SK-N-SH treated with all-trans-retinoic acid at 6 μM for 48 hours (cell line): ENCODE measurements at regions not wholly inside any gene's neighbourhood (a gene's known extent, or its start where the extent isn't known, plus 50 kb on each side); places are given as distances from the start of the nearest gene placed in this dataset.

Experiments used
- ATAC-seq: fragments of 200-7000 bp; cut with Tn5 transposase; 3 replicates; pipeline ENCODE4 v1.9.1; 2020; ENCODE audit warnings: mild to moderate bottlenecking, moderate library complexity
- BACH2 ChIP-seq: fragments of 250-450 bp; sonication (Bioruptor Pico); IDR thresholded peaks from 2 replicates; pipeline ENCODE4 v1.9.0; 2021; ENCODE audit warnings: mild to moderate bottlenecking, borderline replicate concordance
- CSDC2 ChIP-seq: fragments of 250-450 bp; sonication (Bioruptor Pico); IDR thresholded peaks from 2 replicates; pipeline ENCODE4 v1.5.0; 2020; ENCODE audit warnings: mild to moderate bottlenecking, moderate library complexity
- ESRRG ChIP-seq: fragments of 250-450 bp; sonication (Bioruptor Pico); IDR thresholded peaks from 2 replicates; pipeline ENCODE4 v1.6.1; 2021; ENCODE audit warnings: mild to moderate bottlenecking
- GLIS3 ChIP-seq: fragments of 250-450 bp; sonication (Bioruptor Pico); IDR thresholded peaks from 2 replicates; pipeline ENCODE4 v1.5.0; 2020; ENCODE audit warnings: mild to moderate bottlenecking, moderate library complexity
- OSR1 ChIP-seq: fragments of 250-450 bp; sonication (Bioruptor Pico); IDR thresholded peaks from 2 replicates; pipeline ENCODE4 v1.8.0; 2022; ENCODE audit warnings: moderate library complexity, mild to moderate bottlenecking, inconsistent platforms
- SNAI2 ChIP-seq: fragments of 250-450 bp; sonication (Bioruptor Pico); IDR thresholded peaks from 2 replicates; pipeline ENCODE4 v1.5.0; 2020; ENCODE audit warnings: mild to moderate bottlenecking, moderate library complexity
- ZC3H10 ChIP-seq: fragments of 250-450 bp; sonication (Bioruptor Pico); IDR thresholded peaks from 2 replicates; pipeline ENCODE4 v1.5.1; 2021; ENCODE audit warnings: mild to moderate bottlenecking, moderate library complexity
- ZFP3 ChIP-seq: fragments of 250-450 bp; sonication (Bioruptor Pico); IDR thresholded peaks from 2 replicates; pipeline ENCODE4 v1.5.0; 2020; ENCODE audit warnings: mild to moderate bottlenecking, moderate library complexity
- ZNF565 ChIP-seq: fragments of 450-650 bp; formaldehyde crosslinking; conservative IDR thresholded peaks from 2 replicates; pipeline ENCODE4 v1.5.0; 2020; ENCODE audit warnings: low read depth, mild to moderate bottlenecking, moderate library complexity
- ZNF70 ChIP-seq: fragments of 450-650 bp; formaldehyde crosslinking; IDR thresholded peaks from 2 replicates; pipeline ENCODE4 v1.5.0; 2020; ENCODE audit warnings: mild to moderate bottlenecking, moderate library complexity
- ZNF8 ChIP-seq: fragments of 450-650 bp; formaldehyde crosslinking; IDR thresholded peaks from 2 replicates; pipeline ENCODE4 v1.5.0; 2020; ENCODE audit warnings: mild to moderate bottlenecking, moderate library complexity
- TF ChIP-seq, protein P1 (sequence below): fragments of 250-450 bp; sonication (Bioruptor Pico); IDR thresholded peaks from 2 replicates; pipeline ENCODE4 v1.5.1; 2021; ENCODE audit warnings: mild to moderate bottlenecking, moderate library complexity
- TF ChIP-seq, protein P2 (sequence below): fragments of 250-450 bp; sonication (Bioruptor Pico); IDR thresholded peaks from 2 replicates; pipeline ENCODE4 v1.5.1; 2020; ENCODE audit warnings: low read depth, mild to moderate bottlenecking, moderate library complexity
- TF ChIP-seq, protein P3 (sequence below): fragments of 250-450 bp; sonication (Bioruptor Pico); IDR thresholded peaks from 2 replicates; pipeline ENCODE4 v1.5.0; 2020; ENCODE audit warnings: mild to moderate bottlenecking, moderate library complexity
- TF ChIP-seq, protein P4 (sequence below): fragments of 250-450 bp; sonication (Bioruptor Pico); IDR thresholded peaks from 2 replicates; pipeline ENCODE4 v1.8.0; 2020; ENCODE audit warnings: mild to moderate bottlenecking, moderate library complexity, borderline replicate concordance

DNA sequence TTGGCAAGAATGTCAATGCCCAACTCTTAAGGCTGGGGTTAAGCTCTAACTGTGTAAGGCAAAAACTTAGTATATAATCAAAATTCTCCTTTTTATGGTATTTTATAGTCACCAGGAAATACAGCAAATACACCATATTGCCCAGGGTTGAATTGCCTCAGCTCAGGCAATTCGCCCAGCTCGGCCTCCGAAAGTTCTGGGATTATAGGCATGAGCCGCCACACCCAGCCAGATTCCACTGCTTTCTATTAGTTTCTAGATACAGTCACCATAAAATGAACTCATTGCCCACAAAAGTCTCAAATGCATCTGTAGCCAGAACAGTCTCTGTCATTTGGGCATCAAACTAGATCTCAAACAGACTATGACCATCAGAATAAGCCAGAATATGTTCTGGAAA, 238.7 kb upstream of the TOX3 start:
- no peak for TF ChIP-seq ZNF565
- no peak for TF ChIP-seq ZNF8 (CRISPR knock-in tag)
- TF ChIP-seq BACH2 (CRISPR knock-in tag) = no peak
- TF ChIP-seq SNAI2 (CRISPR knock-in tag) = no peak
- TF ChIP-seq, protein P1, sequence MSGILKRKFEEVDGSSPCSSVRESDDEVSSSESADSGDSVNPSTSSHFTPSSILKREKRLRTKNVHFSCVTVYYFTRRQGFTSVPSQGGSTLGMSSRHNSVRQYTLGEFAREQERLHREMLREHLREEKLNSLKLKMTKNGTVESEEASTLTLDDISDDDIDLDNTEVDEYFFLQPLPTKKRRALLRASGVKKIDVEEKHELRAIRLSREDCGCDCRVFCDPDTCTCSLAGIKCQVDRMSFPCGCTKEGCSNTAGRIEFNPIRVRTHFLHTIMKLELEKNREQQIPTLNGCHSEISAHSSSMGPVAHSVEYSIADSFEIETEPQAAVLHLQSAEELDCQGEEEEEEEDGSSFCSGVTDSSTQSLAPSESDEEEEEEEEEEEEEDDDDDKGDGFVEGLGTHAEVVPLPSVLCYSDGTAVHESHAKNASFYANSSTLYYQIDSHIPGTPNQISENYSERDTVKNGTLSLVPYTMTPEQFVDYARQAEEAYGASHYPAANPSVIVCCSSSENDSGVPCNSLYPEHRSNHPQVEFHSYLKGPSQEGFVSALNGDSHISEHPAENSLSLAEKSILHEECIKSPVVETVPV (CRISPR knock-in tag) = no peak
- no peak for TF ChIP-seq ZFP3
- TF ChIP-seq, protein P2, sequence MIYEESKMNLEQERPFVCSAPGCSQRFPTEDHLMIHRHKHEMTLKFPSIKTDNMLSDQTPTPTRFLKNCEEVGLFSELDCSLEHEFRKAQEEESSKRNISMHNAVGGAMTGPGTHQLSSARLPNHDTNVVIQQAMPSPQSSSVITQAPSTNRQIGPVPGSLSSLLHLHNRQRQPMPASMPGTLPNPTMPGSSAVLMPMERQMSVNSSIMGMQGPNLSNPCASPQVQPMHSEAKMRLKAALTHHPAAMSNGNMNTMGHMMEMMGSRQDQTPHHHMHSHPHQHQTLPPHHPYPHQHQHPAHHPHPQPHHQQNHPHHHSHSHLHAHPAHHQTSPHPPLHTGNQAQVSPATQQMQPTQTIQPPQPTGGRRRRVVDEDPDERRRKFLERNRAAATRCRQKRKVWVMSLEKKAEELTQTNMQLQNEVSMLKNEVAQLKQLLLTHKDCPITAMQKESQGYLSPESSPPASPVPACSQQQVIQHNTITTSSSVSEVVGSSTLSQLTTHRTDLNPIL (CRISPR knock-in tag) = no peak
- no peak for TF ChIP-seq GLIS3 (CRISPR knock-in tag)
- TF ChIP-seq ZC3H10 = no peak
- TF ChIP-seq, all 23 proteins: peak for 0
- no peak for ATAC-seq

DNA sequence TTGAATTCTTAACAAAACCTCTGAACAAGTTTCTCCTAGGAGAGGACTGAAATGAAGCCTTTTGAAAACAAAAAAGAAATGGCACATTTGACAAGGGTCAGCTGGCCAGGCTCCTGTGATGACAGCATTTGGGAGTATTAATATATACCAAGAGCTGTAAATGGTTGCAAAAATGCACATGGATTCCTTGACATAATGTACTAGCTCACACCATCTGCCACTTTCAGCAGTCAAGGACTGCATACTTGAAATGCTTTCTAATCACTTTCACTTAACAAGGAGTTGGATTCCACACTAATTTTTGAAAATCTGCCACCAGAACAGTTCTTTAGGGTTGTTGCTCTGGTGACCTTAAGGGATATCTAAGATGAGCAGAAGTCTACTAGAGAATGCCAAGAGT, 236.7 kb upstream of the TOX3 start:
- no peak for ATAC-seq
- TF ChIP-seq ESRRG (CRISPR knock-in tag) = no peak
- TF ChIP-seq ZC3H10 = no peak
- TF ChIP-seq ZNF70 = no peak
- no peak for TF ChIP-seq ZNF565
- TF ChIP-seq, protein P2 (CRISPR knock-in tag) = no peak
- TF ChIP-seq, protein P3, sequence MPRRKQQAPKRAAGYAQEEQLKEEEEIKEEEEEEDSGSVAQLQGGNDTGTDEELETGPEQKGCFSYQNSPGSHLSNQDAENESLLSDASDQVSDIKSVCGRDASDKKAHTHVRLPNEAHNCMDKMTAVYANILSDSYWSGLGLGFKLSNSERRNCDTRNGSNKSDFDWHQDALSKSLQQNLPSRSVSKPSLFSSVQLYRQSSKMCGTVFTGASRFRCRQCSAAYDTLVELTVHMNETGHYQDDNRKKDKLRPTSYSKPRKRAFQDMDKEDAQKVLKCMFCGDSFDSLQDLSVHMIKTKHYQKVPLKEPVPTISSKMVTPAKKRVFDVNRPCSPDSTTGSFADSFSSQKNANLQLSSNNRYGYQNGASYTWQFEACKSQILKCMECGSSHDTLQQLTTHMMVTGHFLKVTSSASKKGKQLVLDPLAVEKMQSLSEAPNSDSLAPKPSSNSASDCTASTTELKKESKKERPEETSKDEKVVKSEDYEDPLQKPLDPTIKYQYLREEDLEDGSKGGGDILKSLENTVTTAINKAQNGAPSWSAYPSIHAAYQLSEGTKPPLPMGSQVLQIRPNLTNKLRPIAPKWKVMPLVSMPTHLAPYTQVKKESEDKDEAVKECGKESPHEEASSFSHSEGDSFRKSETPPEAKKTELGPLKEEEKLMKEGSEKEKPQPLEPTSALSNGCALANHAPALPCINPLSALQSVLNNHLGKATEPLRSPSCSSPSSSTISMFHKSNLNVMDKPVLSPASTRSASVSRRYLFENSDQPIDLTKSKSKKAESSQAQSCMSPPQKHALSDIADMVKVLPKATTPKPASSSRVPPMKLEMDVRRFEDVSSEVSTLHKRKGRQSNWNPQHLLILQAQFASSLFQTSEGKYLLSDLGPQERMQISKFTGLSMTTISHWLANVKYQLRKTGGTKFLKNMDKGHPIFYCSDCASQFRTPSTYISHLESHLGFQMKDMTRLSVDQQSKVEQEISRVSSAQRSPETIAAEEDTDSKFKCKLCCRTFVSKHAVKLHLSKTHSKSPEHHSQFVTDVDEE (CRISPR knock-in tag) = no peak
- TF ChIP-seq, protein P1 (CRISPR knock-in tag) = no peak
- TF ChIP-seq SNAI2 (CRISPR knock-in tag) = no peak
- no peak for TF ChIP-seq OSR1 (CRISPR knock-in tag)
- TF ChIP-seq, protein P4, sequence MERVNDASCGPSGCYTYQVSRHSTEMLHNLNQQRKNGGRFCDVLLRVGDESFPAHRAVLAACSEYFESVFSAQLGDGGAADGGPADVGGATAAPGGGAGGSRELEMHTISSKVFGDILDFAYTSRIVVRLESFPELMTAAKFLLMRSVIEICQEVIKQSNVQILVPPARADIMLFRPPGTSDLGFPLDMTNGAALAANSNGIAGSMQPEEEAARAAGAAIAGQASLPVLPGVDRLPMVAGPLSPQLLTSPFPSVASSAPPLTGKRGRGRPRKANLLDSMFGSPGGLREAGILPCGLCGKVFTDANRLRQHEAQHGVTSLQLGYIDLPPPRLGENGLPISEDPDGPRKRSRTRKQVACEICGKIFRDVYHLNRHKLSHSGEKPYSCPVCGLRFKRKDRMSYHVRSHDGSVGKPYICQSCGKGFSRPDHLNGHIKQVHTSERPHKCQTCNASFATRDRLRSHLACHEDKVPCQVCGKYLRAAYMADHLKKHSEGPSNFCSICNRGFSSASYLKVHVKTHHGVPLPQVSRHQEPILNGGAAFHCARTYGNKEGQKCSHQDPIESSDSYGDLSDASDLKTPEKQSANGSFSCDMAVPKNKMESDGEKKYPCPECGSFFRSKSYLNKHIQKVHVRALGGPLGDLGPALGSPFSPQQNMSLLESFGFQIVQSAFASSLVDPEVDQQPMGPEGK (CRISPR knock-in tag) = no peak
- TF ChIP-seq BACH2 (CRISPR knock-in tag) = no peak
- no peak for TF ChIP-seq CSDC2 (CRISPR knock-in tag)

DNA sequence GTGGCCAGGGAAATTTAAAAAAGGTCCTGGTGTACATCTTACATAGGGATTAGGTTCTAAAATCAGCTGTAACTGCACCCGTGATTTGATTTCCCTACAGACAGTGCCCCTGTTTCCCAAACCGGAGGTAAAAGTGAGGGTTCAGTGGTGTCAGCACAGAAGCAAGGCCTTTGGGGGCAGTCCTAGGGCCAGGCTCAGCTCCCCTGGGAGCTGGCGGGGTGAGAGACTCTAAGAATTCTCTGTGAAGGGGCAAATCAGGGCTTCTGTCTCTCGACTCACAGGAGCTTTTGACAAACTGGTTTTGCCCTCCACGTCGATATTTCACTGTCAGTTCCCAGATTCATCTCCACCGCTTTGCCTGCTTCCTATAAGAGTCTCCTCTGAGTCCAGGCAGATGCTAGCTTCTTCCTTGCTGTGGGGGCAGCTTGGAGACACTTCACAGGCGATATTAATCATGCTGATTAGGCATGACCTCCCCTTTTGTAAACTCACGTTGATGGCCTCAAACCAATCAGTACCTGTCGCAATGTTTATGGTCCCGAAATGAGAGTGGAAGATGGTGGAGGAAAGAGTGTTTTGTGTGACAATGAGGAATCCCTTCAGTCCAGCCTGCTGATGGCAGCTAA, 234.2 kb upstream of the TOX3 start:
- no peak for ATAC-seq
- TF ChIP-seq ESRRG (CRISPR knock-in tag) (no peak), ZFP3 (no peak)
- TF ChIP-seq, protein P1 (CRISPR knock-in tag) = no peak
